ENCODE measurements at regions not wholly inside any gene's neighbourhood (a gene's known extent, or its start where the extent isn't known, plus 50 kb on each side); places are given as distances from the start of the nearest gene placed in this dataset.

GRCh38 chr1:106921186-106921585 lies 135.3 kb upstream of the PRMT6 start:
- Histone ChIP-seq H2AFZ (ENCODE audit: low read length) (no peak overlapping the region), H3K27ac (ENCODE audit: low read depth, low read length, poor library complexity, severe bottlenecking) (no peak overlapping the region), H3K9me2 (ENCODE audit: insufficient read depth, low read length) (no peaks in the 10 kb centered on the region), H3K9me3 (ENCODE audit: low read length) (no peaks in the 10 kb centered on the region), H3K79me2 (ENCODE audit: insufficient read depth, low read depth, low read length) (no peaks in the 10 kb centered on the region), H3K4me2 (ENCODE audit: low read length) (no peak overlapping the region), H4K20me1 (ENCODE audit: insufficient read depth, low read length) (no peaks in the 10 kb centered on the region), H3K36me3 (ENCODE audit: insufficient read depth, low read length) (no peaks in the 10 kb centered on the region), H3K4me3 (ENCODE audit: low read depth, low read length, poor library complexity, severe bottlenecking) (no peak overlapping the region), H3K4me1 (ENCODE audit: insufficient read depth, low read length, poor library complexity, severe bottlenecking) (peaks cover 27% of the 10 kb centered on the region)
- no TSS peak for BruUV-seq (replicated peaks)
- intact Hi-C loops (cut with micrococcal nuclease; ENCODE audit: unreplicated experiment), result no loop called here
- no peak for TF ChIP-seq CTCF (conservative IDR thresholded peaks at IDR 0.05; ENCODE audit: low read length)
- no peak for TF ChIP-seq EZH2phosphoT487 (IDR thresholded peaks at IDR 0.05; ENCODE audit: borderline replicate concordance, low read depth, low read length)
- POLR2A ChIA-PET, result interaction anchor here (0.7 to 2.3 kb wide), 4 partner anchors 11 to 476 kb away, joined by 3 to 8 read pairs (median 4); no protein-coding TSS in a partner anchor
- CTCF ChIA-PET (ENCODE audit: unreplicated experiment), result no interaction called here
- DNase-seq (ENCODE audit: low spot score), result no peak

DNA sequence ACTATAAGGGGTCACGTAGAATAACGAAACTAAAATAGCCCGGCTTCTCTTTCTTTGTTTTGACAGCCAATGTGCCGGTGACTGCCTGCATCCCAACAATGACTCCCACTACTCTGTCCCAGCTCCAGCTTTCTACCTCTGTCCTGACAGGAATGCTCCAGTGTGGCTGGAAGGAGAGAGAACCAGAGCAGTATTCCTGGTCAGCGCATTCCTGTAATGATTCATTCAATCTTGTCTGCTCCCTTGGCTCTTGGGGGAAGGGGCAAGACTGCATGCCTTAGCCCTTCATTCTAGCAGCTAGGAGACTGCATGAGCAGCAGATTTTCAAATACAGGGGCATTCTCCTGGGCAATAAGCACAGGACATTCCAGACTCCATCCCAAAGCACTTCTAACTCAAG lies 132.1 kb upstream of the PRMT6 start:
- Histone ChIP-seq H3K36me3 (ENCODE audit: insufficient read depth, low read length) (no peaks in the 10 kb centered on the region), H3K9me3 (ENCODE audit: low read length) (no peaks in the 10 kb centered on the region), H3K9me2 (ENCODE audit: insufficient read depth, low read length) (no peaks in the 10 kb centered on the region), H3K79me2 (ENCODE audit: insufficient read depth, low read depth, low read length) (no peaks in the 10 kb centered on the region), H2AFZ (ENCODE audit: low read length) (peak overlapping the region; percentile 83), H3K4me2 (ENCODE audit: low read length) (peak overlapping the region; percentile 58), H3K4me3 (ENCODE audit: low read depth, low read length, poor library complexity, severe bottlenecking) (peak overlapping the region; percentile 57), H3K4me1 (ENCODE audit: insufficient read depth, low read length, poor library complexity, severe bottlenecking) (peaks cover 27% of the 10 kb centered on the region), H4K20me1 (ENCODE audit: insufficient read depth, low read length) (no peaks in the 10 kb centered on the region), H3K27ac (ENCODE audit: low read depth, low read length, poor library complexity, severe bottlenecking) (no peak overlapping the region)
- no TSS peak for BruUV-seq (replicated peaks)
- intact Hi-C loops (cut with micrococcal nuclease; ENCODE audit: unreplicated experiment), result no loop called here
- POLR2A ChIA-PET, result interaction anchor here (0.6 kb wide), 2 partner anchors 79 to 97 kb away, joined by 3 to 5 read pairs; no protein-coding TSS in a partner anchor
- TF ChIP-seq EZH2phosphoT487 (IDR thresholded peaks at IDR 0.05; ENCODE audit: borderline replicate concordance, low read depth, low read length), result no peak
- no peak for TF ChIP-seq CTCF (conservative IDR thresholded peaks at IDR 0.05; ENCODE audit: low read length)
- CTCF ChIA-PET (ENCODE audit: unreplicated experiment), result no interaction called here
- DNase-seq (ENCODE audit: low spot score), result no peak

- peaks cover 27% of the 10 kb centered on the region for H3K4me1 ChIP-seq (ENCODE audit: insufficient read depth, low read length, poor library complexity, severe bottlenecking)
- H3K9me2 ChIP-seq (ENCODE audit: insufficient read depth, low read length), result no peaks in the 10 kb centered on the region
- H3K79me2 ChIP-seq (ENCODE audit: insufficient read depth, low read depth, low read length), result no peaks in the 10 kb centered on the region
- H3K4me3 ChIP-seq (ENCODE audit: low read depth, low read length, poor library complexity, severe bottlenecking), result no peak overlapping the region
- H3K36me3 ChIP-seq (ENCODE audit: insufficient read depth, low read length), result no peaks in the 10 kb centered on the region
- 0 out of 2 replicates have a peak overlapping the region, but pooled peaks have one; percentile 47 for H2AFZ ChIP-seq (ENCODE audit: low read length)
- DNase-seq (ENCODE audit: low spot score), result no peak
- ChIA-PET POLR2A (no interaction called here), CTCF (ENCODE audit: unreplicated experiment) (no interaction called here)
- no peak overlapping the region for H3K27ac ChIP-seq (ENCODE audit: low read depth, low read length, poor library complexity, severe bottlenecking)
- H4K20me1 ChIP-seq (ENCODE audit: insufficient read depth, low read length), result no peaks in the 10 kb centered on the region
- intact Hi-C loops (cut with micrococcal nuclease; ENCODE audit: unreplicated experiment), result no loop called here
- TF ChIP-seq CTCF (conservative IDR thresholded peaks at IDR 0.05; ENCODE audit: low read length), result no peak
- no peak for TF ChIP-seq EZH2phosphoT487 (IDR thresholded peaks at IDR 0.05; ENCODE audit: borderline replicate concordance, low read depth, low read length)
- BruUV-seq (replicated peaks), result no TSS peak
- H3K4me2 ChIP-seq (ENCODE audit: low read length), result peak overlapping the region; percentile 18; the same call in 1 of the 2 replicates
- no peaks in the 10 kb centered on the region for H3K9me3 ChIP-seq (ENCODE audit: low read length)
These were observed 130.7 kb upstream of the PRMT6 start for GRCh38 chr1:106925750-106926149.

Measured in OCI-LY7 (cell line).